NCI-H2227 treated with DMSO at 0.1 percent for 48 hours (cell line): ENCODE measurements at regions not wholly inside any gene's neighbourhood (a gene's known extent, or its start where the extent isn't known, plus 50 kb on each side); places are given as distances from the start of the nearest gene placed in this dataset.
"Not testable (repeated sequence)": the region's sequence is repeated elsewhere in the genome, so short reads cannot be mapped to it uniquely, and the experiment has no call there.

Source experiments
- DNase-seq: peaks from one replicate; lab custom pipeline; 2025; lab: John Stamatoyannopoulos, UW

DNA sequence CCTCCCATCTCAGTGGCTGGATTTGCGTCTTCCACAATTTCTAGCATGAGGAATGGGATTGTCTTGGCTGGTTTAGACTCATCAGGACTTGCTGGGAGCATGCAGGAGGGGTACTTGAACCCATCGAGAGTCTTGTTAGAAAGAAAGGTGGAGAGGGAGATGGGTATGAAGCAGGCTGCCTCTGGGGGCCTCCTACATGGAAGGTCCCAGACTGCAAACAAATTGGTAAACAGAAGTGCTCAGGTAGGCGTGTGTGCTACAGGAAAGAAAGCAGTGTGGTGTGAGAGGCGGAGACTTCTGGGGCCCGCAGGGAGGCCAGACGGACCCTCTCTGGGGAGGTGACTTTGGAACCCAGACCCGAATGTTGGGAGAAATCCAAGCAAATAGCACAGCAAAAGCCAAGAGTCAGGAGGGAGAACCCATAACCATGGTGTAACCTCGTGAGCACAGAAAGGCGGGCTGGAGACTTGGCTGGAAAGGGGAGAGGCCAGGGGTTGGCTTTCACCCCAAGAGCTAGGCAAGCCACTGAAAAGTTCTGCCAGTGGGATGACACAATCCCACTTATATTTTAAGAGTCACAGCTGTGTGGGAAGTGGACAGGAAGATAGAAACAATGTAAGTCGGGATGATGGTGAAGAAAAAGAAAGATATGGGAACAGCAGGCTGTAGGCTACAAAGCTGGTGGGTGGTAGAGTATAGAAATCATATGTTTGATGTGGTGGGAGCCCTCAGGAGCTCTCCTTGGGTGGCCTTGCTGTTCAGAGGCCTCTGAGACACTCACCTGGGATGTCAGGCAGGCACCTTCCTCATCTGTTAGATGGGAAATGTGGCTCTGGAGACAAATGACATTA lies 130.1 kb upstream of the PRR20G start:
- no peak for DNase-seq

GRCh38 chr3:127413871-127414270 lies 126.0 kb upstream of the PRR20G start:
- no peak for DNase-seq

DNA sequence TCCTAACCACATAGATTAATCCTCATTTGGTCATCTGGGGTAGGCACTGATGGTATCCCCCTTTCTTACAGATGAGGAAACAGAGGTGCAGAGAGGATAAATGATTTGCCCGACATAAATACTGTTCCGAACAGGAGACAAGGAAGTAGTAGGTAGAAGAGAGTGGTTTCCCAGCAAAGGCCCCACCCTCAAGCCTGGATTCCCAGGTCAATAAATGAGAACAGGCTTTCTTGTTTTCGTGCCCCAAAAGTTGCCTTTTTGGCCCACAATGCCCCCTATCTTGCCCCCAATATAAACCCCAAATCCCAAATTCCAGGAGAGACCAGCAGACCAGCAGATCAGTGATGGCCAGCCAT lies 125.5 kb upstream of the PRR20G start:
- DNase-seq, result no peak

- DNase-seq, result no peak
Measured at GRCh38 chr3:127412578-127413317, 124.9 kb upstream of the PRR20G start.

DNA sequence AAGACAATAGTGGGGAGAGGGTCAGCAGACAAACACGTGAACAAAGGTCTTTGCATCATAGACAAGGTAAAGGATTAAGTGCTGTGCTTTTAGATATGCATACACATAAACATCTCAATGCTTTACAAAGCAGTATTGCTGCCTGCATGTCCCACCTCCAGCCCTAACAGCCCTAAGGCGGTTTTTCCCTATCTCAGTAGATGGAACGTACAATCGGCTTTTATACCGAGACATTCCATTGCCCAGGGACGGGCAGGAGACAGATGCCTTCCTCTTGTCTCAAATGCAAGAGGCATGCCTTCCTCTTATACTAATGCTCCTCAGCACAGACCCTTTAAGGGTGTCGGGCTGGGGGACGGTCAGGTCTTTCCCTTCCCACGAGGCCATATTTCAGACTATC lies 124.0 kb upstream of the PRR20G start:
- DNase-seq, result not testable (repeated sequence)

DNA sequence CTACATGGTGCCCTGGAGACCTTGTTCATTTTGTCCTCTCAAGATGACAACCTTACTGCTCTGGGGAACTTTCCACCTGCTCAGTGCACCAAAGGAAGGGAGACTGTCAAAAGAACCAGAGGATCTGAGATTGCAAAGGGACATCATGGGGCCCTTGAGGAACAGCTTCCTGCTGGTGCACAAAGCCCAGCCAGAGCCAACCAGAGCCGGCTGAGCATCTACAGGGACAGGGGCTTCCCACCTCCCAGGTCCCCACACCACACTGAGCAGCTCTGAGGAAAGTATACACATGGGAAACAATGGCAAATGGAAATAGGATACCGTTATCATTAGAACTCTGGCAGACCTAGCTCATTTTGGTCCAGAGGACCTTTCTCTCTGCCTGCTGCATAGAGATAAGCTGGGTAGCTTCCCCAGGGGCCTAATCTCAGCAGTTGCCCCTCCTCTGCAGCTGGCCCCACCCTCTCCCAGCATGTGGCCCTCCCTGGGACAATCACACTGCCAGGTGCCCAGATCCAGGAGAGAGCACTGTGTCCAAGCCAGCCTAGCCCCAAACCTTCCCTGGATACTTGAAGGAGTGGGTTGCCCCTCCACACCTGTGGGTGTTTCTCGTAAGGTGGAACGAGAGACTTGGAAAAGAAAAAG lies 123.4 kb upstream of the PRR20G start:
- no peak for DNase-seq

GRCh38 chr3:127410678-127411077 lies 122.8 kb upstream of the PRR20G start:
- no peak for DNase-seq

DNA sequence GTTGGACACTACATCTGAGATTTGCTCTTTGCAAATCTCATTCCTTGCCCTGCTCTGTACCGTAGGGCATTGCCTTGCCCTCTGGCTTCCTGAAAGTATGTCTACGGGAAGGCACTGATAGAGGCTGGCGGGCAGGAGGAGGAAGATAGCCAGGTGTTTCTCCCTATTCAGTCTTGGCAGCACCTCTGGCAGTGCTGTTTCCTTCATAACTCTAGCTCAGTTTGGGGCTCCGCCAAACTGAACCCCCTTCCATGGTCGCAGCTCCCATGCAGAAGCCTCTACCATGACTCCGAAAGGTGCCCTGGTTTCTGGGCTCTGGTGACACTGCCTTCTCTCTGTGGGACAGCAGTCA lies 122.3 kb upstream of the PRR20G start:
- no peak for DNase-seq

GRCh38 chr3:127409421-127410136 lies 121.7 kb upstream of the PRR20G start:
- DNase-seq, result no peak

DNA sequence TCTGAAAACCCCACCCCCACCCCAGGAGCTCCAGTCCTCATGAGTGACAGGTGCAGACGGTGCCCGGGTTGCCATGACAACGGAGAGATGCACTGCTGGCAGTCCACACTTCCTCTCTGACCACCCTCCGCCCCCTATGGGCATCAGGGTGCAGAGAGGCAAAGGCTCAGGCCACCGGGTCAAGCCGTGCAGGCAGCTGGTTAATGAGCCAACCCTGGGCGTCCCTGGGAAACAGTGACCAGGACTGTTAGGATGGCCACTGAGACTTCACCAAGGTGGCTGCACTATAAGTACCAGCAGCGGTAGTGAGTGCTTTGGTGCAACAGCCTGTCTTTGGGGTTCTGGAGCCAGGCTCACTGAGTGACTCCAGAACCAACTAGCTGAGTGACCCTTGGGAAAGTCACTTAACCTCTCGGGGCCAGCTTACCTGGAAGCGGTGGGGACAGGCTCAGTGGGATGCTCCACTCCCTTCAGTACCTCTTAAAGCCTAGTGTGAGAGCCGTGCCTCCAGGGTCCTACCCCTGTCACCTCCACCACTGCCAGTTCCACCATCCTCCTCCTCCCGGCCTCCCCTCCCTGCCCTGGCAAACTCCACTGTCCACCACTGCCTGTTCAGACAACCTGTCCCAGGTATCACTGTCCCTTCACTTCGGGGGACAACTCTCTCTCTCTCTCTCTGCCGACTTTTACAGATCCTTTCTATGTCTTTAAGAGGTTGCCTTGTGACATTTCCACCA lies 121.0 kb upstream of the PRR20G start:
- DNase-seq, result no peak

- DNase-seq, result no peak
Measured at GRCh38 chr3:127408022-127408683, 120.3 kb upstream of the PRR20G start.

DNA sequence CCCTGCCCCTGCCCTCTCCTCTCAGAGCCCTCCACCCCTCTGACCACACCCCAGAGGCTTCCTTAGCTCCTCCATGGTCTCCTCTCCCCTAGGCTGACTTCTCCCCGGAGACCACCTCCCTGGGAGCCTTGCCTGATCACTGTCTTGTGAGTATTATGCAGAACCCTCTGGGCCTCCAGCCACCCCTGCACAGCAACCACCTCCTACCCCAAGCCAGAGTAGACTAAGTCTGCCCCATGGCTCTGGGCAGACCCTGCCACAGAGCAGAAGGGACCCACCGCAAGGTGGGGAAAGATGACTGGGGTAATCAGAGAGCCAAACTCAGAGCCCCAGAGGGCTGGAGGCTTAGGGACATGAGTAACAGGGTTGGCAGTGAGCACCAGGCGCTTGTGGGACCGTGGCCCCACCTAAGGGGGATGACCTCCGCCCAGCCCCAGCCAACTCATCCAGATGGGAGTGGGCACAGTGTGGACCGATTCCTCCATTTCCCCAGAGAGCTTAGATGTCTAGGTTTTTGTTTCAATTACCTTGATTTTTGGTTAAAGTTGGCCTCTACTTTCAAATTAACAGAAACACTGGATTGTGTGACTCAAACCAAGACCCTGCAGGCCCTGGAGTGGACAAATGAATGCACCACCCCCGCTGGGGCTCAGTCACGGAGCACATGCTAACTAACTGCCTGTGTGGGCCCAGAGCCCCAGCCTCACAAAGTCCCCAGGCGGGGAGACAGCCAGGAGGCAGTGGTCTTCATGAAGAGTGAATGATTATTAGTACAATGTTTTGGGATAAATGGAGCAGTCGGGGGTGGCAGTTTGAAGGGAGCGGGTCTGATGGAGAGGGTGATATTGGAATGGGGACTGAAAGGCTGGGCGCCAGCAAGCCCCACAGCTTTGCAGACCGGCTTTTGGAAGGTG lies 119.4 kb upstream of the PRR20G start:
- no peak for DNase-seq

- DNase-seq, result no peak
Measured at GRCh38 chr3:127406309-127407025, 118.6 kb upstream of the PRR20G start.

GRCh38 chr3:127405791-127406190 lies 117.9 kb upstream of the PRR20G start:
- no peak for DNase-seq

- DNase-seq, result no peak
Measured at GRCh38 chr3:127405010-127405598, 117.3 kb upstream of the PRR20G start.

- no peak for DNase-seq
Measured at GRCh38 chr3:127404221-127405009, 116.6 kb upstream of the PRR20G start.

- no peak for DNase-seq
Measured at GRCh38 chr3:127403795-127404194, 115.9 kb upstream of the PRR20G start.

DNA sequence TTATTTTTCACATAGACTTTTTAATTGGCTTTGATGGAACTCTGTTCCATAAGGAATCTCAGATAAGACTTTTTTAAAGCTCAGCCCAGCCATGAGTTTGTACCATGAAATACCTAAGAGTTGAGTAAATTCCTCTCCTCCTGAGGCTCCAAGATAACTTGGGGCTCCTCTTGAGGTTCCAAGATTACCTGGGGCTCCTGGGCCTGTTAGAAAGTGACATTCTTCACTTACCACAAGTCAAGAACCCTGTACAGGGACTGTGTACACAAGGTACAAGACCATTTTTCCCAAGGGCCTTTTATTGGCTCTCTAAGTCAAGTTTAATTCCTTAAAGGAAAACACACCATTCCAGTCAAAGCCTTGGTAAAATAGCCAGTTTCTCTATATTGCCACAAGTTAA lies 111.3 kb upstream of the PRR20G start:
- no peak for DNase-seq
